ENCODE measurements at regions not wholly inside any gene's neighbourhood (a gene's known extent, or its start where the extent isn't known, plus 50 kb on each side); places are given as distances from the start of the nearest gene placed in this dataset.

DNA sequence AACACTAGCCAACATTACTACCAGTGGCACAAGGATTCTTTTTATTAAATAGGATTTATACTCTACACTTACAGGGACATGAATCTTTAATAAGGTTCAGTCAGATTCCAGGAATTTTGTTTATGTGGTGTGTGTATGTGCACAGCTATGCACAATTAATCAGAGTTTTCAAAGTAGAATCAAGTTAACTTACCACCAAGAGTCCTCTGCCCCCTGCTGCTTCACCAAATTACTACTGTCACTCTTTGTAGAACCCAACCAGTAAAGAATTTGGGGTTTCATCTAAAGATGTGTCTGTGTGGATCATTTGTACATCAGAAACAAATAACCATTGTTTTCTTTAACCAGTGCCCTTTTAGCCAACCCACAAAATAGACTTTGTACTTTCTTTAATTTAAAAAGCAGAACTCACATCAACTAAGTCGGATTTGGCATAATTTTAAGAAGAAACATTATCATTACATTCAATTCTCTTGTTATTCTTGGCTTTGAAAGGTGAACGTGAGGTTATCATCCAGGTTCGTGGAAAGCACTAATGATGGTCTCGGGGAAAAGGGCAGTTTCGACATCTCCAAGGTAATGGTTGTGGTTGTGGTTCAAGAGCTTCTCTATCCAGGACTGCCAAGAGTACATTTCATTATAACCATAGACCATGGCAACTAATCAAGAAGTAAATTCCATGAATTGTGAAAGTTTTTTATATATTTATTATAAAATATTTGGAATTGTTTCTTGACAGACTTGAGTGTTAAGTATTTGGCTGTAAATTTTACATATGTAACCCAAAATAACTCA lies 514.3 kb upstream of the ID4 start:
- TF ChIP-seq EZH2 (IDR thresholded peaks at IDR 0.05; ENCODE audit: low read depth) = no peak
- TF ChIP-seq, protein P1, sequence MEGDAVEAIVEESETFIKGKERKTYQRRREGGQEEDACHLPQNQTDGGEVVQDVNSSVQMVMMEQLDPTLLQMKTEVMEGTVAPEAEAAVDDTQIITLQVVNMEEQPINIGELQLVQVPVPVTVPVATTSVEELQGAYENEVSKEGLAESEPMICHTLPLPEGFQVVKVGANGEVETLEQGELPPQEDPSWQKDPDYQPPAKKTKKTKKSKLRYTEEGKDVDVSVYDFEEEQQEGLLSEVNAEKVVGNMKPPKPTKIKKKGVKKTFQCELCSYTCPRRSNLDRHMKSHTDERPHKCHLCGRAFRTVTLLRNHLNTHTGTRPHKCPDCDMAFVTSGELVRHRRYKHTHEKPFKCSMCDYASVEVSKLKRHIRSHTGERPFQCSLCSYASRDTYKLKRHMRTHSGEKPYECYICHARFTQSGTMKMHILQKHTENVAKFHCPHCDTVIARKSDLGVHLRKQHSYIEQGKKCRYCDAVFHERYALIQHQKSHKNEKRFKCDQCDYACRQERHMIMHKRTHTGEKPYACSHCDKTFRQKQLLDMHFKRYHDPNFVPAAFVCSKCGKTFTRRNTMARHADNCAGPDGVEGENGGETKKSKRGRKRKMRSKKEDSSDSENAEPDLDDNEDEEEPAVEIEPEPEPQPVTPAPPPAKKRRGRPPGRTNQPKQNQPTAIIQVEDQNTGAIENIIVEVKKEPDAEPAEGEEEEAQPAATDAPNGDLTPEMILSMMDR (conservative IDR thresholded peaks at IDR 0.05) = no peak

Data from PC-9 (cell line).